K562 (cell line): ENCODE measurements at regions not wholly inside any gene's neighbourhood (a gene's known extent, or its start where the extent isn't known, plus 50 kb on each side); places are given as distances from the start of the nearest gene placed in this dataset.
"Not testable (repeated sequence)": the region's sequence is repeated elsewhere in the genome, so short reads cannot be mapped to it uniquely, and the experiment has no call there.

Experiments
- ATAC-seq: fragments of 200-7000 bp; cut with Tn5 transposase; 3 replicates; pipeline ENCODE4 v1.9.1; 2020; ENCODE audit warnings: moderate library complexity
- BruUV-seq: library from RNA; stranded (reverse); fragments of 400-500 nt; replicated peaks from 2 replicates; lab custom pipeline; 2021; lab: Mats Ljungman, UMichigan
- CTCF ChIA-PET: fragments of 300-600 bp; formaldehyde crosslinking; extraction: SDS; loops from one replicate; lab custom pipeline; 2021; ENCODE audit warnings: low intra/inter-chr PET ratio; lab: Yijun Ruan, JAX
- POLR2A ChIA-PET: fragments of 300-600, 350-650 bp; sonication (Branson Sonifier 250); formaldehyde crosslinking; extraction: SDS; loops from one replicate; lab custom pipeline; 2021; ENCODE audit warnings: antibody characterized with exemption, inconsistent platforms; lab: Yijun Ruan, JAX
- DNase-seq, 4 experiments: peaks; one replicate each; pipeline versions ENCODE4 v3.0.0 to v3.0.0-alpha.2; 2011 to 2018; ENCODE audit warnings: low spot score in 3 of 4, mixed read lengths in 3 of 4; ENCODE audit errors: extremely low read depth in 1 of 4
- FAIRE-seq: peaks from 2 replicates; lab custom pipeline; 2011; peaks lifted over from hg19 to GRCh38; lab: Jason Lieb, UNC
- H2AFZ ChIP-seq: 2 replicates; pipeline ENCODE4 v1.6.0; 2011; ENCODE audit warnings: low read depth, low read length, control low read depth, inconsistent platforms
- H3K27ac ChIP-seq: fragments of 200-600 bp; 3 replicates; pipeline ENCODE4 v1.8.0; 2011; ENCODE audit warnings: low read depth, mild to moderate bottlenecking, control low read depth, inconsistent platforms, low read length, moderate library complexity, mixed read lengths; ENCODE audit errors: extremely low read depth
- H3K27me3 ChIP-seq, 2 experiments: fragments of 300-600 bp in 1 of 2; 2 replicates in 1 of 2; 3 replicates in 1 of 2; pipeline versions ENCODE4 v1.6.0 to v1.8.0; 2011; ENCODE audit warnings: inconsistent platforms in 2 of 2, low read length in 2 of 2, mild to moderate bottlenecking in 1 of 2, mixed read lengths in 1 of 2, moderate library complexity in 1 of 2; ENCODE audit not compliant: control insufficient read depth in 2 of 2, insufficient read depth in 2 of 2
- H3K36me3 ChIP-seq: fragments of 300-600 bp; 3 replicates; pipeline ENCODE4 v1.8.0; 2011; ENCODE audit warnings: mild to moderate bottlenecking, low read length, inconsistent platforms; ENCODE audit not compliant: control insufficient read depth, insufficient read depth
- H3K4me1 ChIP-seq, 2 experiments: fragments of 200-600 bp in 1 of 2; replicated peaks in 1 of 2; 2 replicates in 1 of 2; 3 replicates in 1 of 2; pipeline versions ENCODE4 v1.5.1 to v1.8.0; 2011; ENCODE audit warnings: inconsistent platforms in 2 of 2, low read length in 2 of 2, mild to moderate bottlenecking in 1 of 2, mixed read lengths in 1 of 2, moderate library complexity in 1 of 2; ENCODE audit not compliant: control insufficient read depth in 2 of 2, insufficient read depth in 2 of 2
- H3K4me2 ChIP-seq: 2 replicates; pipeline ENCODE4 v1.6.1; 2011; ENCODE audit warnings: low read length, control low read depth, inconsistent platforms, mixed read lengths; ENCODE audit not compliant: insufficient read depth
- H3K4me3 ChIP-seq: fragments of 200-600 bp; sonication (generic), shearing (Covaris generic); 2 replicates; pipeline ENCODE4 v1.5.1; 2016; ENCODE audit warnings: control low read depth, inconsistent platforms
- H3K79me2 ChIP-seq: fragments of 200-600 bp; 3 replicates; pipeline ENCODE4 v1.8.0; 2011; ENCODE audit warnings: low read length, inconsistent platforms; ENCODE audit not compliant: control insufficient read depth, insufficient read depth
- H3K9ac ChIP-seq, 2 experiments: 2 replicates each; pipeline versions ENCODE4 v1.6.0 to v1.6.1; 2011; ENCODE audit warnings: low read depth in 2 of 2, low read length in 2 of 2, control low read depth in 1 of 2, inconsistent platforms in 1 of 2, mild to moderate bottlenecking in 1 of 2, mixed read lengths in 1 of 2; ENCODE audit not compliant: insufficient read depth in 1 of 2
- H3K9me1 ChIP-seq: one replicate; pipeline ENCODE4 v1.6.0; 2011; ENCODE audit warnings: inconsistent platforms, mild to moderate bottlenecking, low read length, moderate library complexity; ENCODE audit not compliant: control insufficient read depth, insufficient read depth
- H3K9me3 ChIP-seq: replicated peaks from 2 replicates; pipeline ENCODE4 v1.5.1; 2011; ENCODE audit warnings: low read depth, low read length, inconsistent platforms; ENCODE audit not compliant: control insufficient read depth, insufficient read depth
- H4K20me1 ChIP-seq: replicated peaks from 2 replicates; pipeline ENCODE4 v1.6.1; 2011; ENCODE audit warnings: low read length, inconsistent platforms, mixed read lengths; ENCODE audit not compliant: control insufficient read depth, insufficient read depth
- DMBX1 ChIP-seq: fragments of 250-450 bp; sonication (Bioruptor Pico); IDR thresholded peaks from 2 replicates; pipeline ENCODE4 v1.8.0; 2022; ENCODE audit warnings: inconsistent platforms, mild to moderate bottlenecking, moderate library complexity, borderline replicate concordance
- KDM4B ChIP-seq, 2 experiments: fragments of 450-650 bp in 1 of 2; sonication (generic) in 1 of 2; IDR thresholded peaks; 2 replicates each; pipeline ENCODE4 v1.6.1; 2016 to 2017; ENCODE audit warnings: borderline replicate concordance in 2 of 2, antibody characterized with exemption in 1 of 2, low read depth in 1 of 2, mild to moderate bottlenecking in 1 of 2
- LARP7 ChIP-seq: fragments of 450-650 bp; IDR thresholded peaks from 2 replicates; pipeline ENCODE4 v1.6.1; 2016
- NR4A1 ChIP-seq, 2 experiments: fragments of 250-450 bp in 1 of 2; fragments of 450-650 bp in 1 of 2; sonication (Bioruptor Pico) in 1 of 2; IDR thresholded peaks; 2 replicates each; pipeline versions ENCODE4 v1.4.0 to v1.6.1; 2016 to 2020; ENCODE audit warnings: mild to moderate bottlenecking in 2 of 2, missing compliant biosample characterization in 1 of 2, missing genetic modification characterization in 1 of 2, moderate library complexity in 1 of 2
- RAD21 ChIP-seq, 2 experiments: fragments of 250-450 bp in 1 of 2; fragments of 450-650 bp in 1 of 2; sonication (Bioruptor Pico) in 1 of 2; formaldehyde crosslinking in 1 of 2; IDR thresholded peaks in 1 of 2; conservative IDR thresholded peaks in 1 of 2; 2 replicates each; pipeline versions ENCODE4 v1.4.0 to v1.8.0; 2020 to 2022; ENCODE audit warnings: mild to moderate bottlenecking in 2 of 2, moderate library complexity in 1 of 2
- ZC3H8 ChIP-seq: fragments of 450-650 bp; IDR thresholded peaks from 2 replicates; pipeline ENCODE4 v1.6.1; 2017
- ZNF311 ChIP-seq: fragments of 250-450 bp; sonication (Bioruptor Pico); IDR thresholded peaks from 2 replicates; pipeline ENCODE4 v1.4.0; 2020; ENCODE audit warnings: mild to moderate bottlenecking, moderate library complexity
- ZNF347 ChIP-seq: fragments of 450-650 bp; formaldehyde crosslinking; IDR thresholded peaks from 2 replicates; pipeline ENCODE4 v1.4.0; 2020; ENCODE audit warnings: low read depth, mild to moderate bottlenecking, moderate library complexity
- ZNF444 ChIP-seq: fragments of 250-450 bp; sonication (Bioruptor Pico); IDR thresholded peaks from 2 replicates; pipeline ENCODE4 v1.4.0; 2020; ENCODE audit warnings: mild to moderate bottlenecking, moderate library complexity
- ZNF57 ChIP-seq: fragments of 450-650 bp; formaldehyde crosslinking; IDR thresholded peaks from 2 replicates; pipeline ENCODE4 v1.4.0; 2020; ENCODE audit warnings: mild to moderate bottlenecking, moderate library complexity
- ZNF75A ChIP-seq: fragments of 450-650 bp; formaldehyde crosslinking; IDR thresholded peaks from 2 replicates; pipeline ENCODE4 v1.4.0; 2020; ENCODE audit warnings: mild to moderate bottlenecking
- ZNF79 ChIP-seq: fragments of 250-450 bp; sonication (Bioruptor Pico); IDR thresholded peaks from 2 replicates; pipeline ENCODE4 v1.4.0; 2020; ENCODE audit warnings: low read depth, mild to moderate bottlenecking, moderate library complexity
- WGBS: fragments of 100-300 bp; shearing (Covaris generic); methylation state at CpG from one replicate; pipeline ENCODE4 v1.1.6; 2016; ENCODE audit warnings: low coverage, mixed read lengths; ENCODE audit not compliant: insufficient coverage; ENCODE audit errors: missing lambda C conversion rate; 5-methylcytosine and 5-hydroxymethylcytosine counted together
- in situ Hi-C: fragments of 300-500 bp; cut with MboI; formaldehyde crosslinking; loops from 4 replicates; pipeline ENCODE4 v1.15.0; 2018; ENCODE audit warnings: inconsistent platforms, mixed read lengths
- intact Hi-C: fragments of 100-400 bp; cut with micrococcal nuclease; formaldehyde crosslinking; loops from 2 replicates; pipeline ENCODE4 v1.14.2; 2022
- TF ChIP-seq, protein P1 (sequence below): fragments of 450-650 bp; formaldehyde crosslinking; IDR thresholded peaks from 2 replicates; pipeline ENCODE4 v1.4.0; 2022; ENCODE audit warnings: mild to moderate bottlenecking, moderate library complexity

DNA sequence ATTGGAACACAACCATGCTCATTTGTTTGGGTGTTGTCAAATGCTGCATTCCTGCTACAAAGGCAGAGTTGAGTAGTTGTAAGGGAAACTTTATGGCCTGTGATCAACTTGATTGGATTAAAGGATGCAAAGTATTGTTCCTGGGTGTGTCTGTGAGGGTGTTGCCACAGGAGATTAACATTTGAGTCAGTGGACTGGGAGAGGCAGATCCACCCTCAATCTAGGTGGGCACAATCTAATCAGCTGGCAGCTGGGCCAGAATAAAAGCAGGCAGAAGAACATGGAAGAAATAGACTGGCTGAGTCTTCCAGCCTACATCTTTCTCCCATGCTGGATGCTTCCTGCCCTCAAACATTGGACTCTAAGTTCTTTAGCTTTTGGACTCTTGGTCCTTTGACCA lies 145.6 kb upstream of the LMCD1 start (continued):
- TF ChIP-seq, protein P1, sequence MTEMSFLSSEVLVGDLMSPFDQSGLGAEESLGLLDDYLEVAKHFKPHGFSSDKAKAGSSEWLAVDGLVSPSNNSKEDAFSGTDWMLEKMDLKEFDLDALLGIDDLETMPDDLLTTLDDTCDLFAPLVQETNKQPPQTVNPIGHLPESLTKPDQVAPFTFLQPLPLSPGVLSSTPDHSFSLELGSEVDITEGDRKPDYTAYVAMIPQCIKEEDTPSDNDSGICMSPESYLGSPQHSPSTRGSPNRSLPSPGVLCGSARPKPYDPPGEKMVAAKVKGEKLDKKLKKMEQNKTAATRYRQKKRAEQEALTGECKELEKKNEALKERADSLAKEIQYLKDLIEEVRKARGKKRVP (CRISPR knock-in tag) = peak; percentile 72
- TF ChIP-seq ZNF75A (CRISPR knock-in tag) = peak; percentile 64; the same call in 1 of the 2 replicates
- TF ChIP-seq ZNF311 = peak; percentile 16; the same call in 1 of the 2 replicates
- 0 out of 2 replicates have a peak, but pooled peaks have one; percentile 51 for TF ChIP-seq ZNF57 (CRISPR knock-in tag)
- TF ChIP-seq ZNF79 (CRISPR knock-in tag) = peak; percentile 56; the same call in 1 of the 2 replicates
- 0 out of 2 replicates have a peak, but pooled peaks have one; percentile 5 for TF ChIP-seq ZNF444
- TF ChIP-seq DMBX1 = peak; percentile 20; the same call in 1 of the 2 replicates
- TF ChIP-seq NR4A1 (CRISPR knock-in tag; IDR thresholded peaks at IDR 0.05) = 0 out of 2 replicates have a peak, but pooled peaks have one; percentile 34
- not testable (repeated sequence) for TF ChIP-seq NR4A1 (tag; IDR thresholded peaks at IDR 0.05)

DNA sequence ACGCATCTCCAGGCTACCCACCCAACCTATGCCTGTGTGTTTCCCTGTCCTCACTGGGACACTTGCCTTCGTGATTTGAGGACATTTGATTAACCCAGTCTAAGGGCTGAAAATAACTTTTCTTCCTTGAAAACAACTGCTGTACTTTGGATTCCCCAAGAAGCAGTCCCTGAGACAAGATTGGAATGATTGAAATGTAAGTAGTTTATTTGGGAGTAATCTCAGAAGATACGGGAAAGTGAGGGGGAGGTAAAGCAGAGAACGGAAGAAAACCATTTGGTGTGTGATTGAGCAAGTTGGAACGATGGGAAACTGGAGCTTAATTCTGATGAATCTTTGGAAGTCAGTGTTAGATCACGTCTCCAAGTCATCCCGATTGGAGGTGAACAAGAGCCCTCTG lies 143.8 kb upstream of the LMCD1 start:
- ATAC-seq = no peak
- Histone ChIP-seq H3K4me1 (no peaks in the 10 kb centered on the region), H3K27me3 (no peaks in the 10 kb centered on the region), H3K36me3 (no peaks in the 10 kb centered on the region), H3K9me1 (no peaks in the 10 kb centered on the region), H2AFZ (no peak overlapping the region), H3K9ac (no peak overlapping the region), H3K79me2 (no peaks in the 10 kb centered on the region), H3K4me3 (no peak overlapping the region), H3K27ac (no peak overlapping the region), H4K20me1 (no peaks in the 10 kb centered on the region), H3K9me3 (no peaks in the 10 kb centered on the region; the same call in 1 of the 2 replicates), H3K4me2 (no peak overlapping the region)
- WGBS = 0% methylated on average over 7 of the region's 7 CpGs
- POLR2A ChIA-PET = no interaction called here
- intact Hi-C loops = no loop called here
- CTCF ChIA-PET = no interaction called here
- BruUV-seq = no TSS peak
- DNase-seq = no peak
- in situ Hi-C loops = no loop called here
- FAIRE-seq = no peak
- TF ChIP-seq ZC3H8 = no peak
- TF ChIP-seq ZNF347 (CRISPR knock-in tag) = no peak
- TF ChIP-seq LARP7 = no peak
- 0 out of 4 replicates have a peak, but pooled peaks of 1 of the 2 experiments have one; percentile 12 for TF ChIP-seq RAD21 (CRISPR knock-in tag; conservative IDR thresholded peaks at IDR 0.05 in 1 of 2, IDR thresholded peaks at IDR 0.05 in 1 of 2)
- no peak for TF ChIP-seq KDM4B (IDR thresholded peaks at IDR 0.05; ENCODE audit: borderline replicate concordance in 2 of 2, low read depth in 1 of 2)
